ENCODE measurements at regions not wholly inside any gene's neighbourhood (a gene's known extent, or its start where the extent isn't known, plus 50 kb on each side); places are given as distances from the start of the nearest gene placed in this dataset.
"Not testable (repeated sequence)": the region's sequence is repeated elsewhere in the genome, so short reads cannot be mapped to it uniquely, and the experiment has no call there.

DNA sequence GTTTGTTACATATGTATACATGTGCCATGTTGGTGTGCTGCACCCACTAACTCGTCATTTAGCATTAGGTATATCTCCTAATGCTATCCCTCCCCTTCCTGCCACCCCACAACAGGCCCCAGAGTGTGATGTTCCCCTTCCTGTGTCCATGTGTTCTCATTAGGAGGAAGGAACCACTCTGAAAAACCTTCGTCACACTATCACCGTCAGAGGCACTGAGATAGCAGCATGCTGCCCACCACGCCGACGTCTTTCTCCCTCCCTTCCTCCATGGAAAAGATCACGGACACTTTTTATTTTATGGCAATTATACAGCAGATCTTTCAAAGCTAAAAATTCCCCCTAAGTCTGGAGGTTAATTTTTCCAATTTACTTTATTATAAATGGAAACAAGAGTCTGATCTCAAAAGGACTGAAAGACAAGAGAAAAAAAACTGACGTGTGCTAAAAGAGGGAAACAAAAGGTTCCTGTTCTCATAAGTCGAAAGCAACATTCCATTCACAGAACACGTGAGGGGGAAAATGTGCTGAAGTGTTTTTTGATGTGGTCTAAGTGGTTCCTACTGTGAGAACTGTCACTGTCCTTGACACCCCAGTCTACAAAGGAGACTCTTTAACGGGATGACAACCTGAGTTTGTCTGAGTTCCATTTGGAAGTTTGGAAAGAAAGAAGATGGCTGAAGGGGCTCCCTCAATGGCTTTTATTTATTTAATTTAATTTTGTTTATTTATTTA, 339.7 kb upstream of the IRX2 start:
- Mint-ChIP-seq H3K4me3 (no peak overlapping the region), H3K27me3 (no peaks in the 10 kb centered on the region), H3K4me1 (no peaks in the 10 kb centered on the region), H3K36me3 (ENCODE audit: insufficient read depth) (no peaks in the 10 kb centered on the region), H3K9me3 (peaks cover 5% of the 10 kb centered on the region), H3K27ac (ENCODE audit: low read depth) (no peak overlapping the region)
- no peak for ATAC-seq (replicated peaks; ENCODE audit: extremely low read depth, poor library complexity, severe bottlenecking)
- no peak for DNase-seq (ENCODE audit: low spot score in 2 of 2)

DNA sequence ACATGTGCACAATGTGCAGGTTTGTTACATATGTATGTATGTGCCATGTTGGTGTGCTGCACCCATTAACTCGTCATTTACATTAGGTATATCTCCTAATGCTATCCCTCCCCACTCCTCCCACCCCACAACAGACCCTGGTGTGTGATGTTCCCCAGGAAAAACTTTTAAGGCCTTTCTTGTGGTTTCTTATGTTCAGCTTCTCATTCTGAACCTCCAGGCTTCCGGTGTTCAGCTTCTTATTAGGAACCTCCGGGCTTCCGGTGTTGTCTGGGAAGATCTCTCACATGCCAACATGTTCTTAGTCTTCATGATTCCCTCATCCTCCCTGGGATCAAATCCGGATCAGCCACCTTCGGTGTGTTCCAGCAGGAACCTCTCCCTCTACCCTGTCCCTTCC, 338.8 kb upstream of the IRX2 start:
- DNase-seq (ENCODE audit: low spot score in 2 of 2); ATAC-seq (replicated peaks; ENCODE audit: extremely low read depth, poor library complexity, severe bottlenecking); H3K9me3 Mint-ChIP-seq; H3K27ac Mint-ChIP-seq (ENCODE audit: low read depth); H3K4me3 Mint-ChIP-seq; H3K36me3 Mint-ChIP-seq (ENCODE audit: insufficient read depth); H3K27me3 Mint-ChIP-seq; H3K4me1 Mint-ChIP-seq: not testable (repeated sequence)

DNA sequence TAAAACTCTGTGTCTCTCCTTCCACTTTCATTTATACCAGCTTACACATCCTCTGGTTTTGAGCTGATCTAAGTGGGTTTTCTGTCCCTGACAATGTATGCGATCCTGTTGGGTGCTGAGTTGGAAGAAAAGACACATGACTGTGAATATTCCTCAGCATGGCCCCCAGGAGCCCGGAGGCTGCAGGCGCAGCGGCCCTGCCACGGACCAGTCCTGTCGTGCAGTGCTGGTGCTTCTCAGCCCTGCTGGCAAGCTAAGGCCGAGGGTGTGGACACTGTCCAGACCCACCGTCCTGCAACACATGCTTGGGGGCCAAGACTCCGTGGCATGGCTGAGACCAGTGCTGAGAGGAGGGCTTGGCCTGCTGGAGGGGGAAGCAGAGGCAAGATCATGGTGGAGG, 328.9 kb upstream of the IRX2 start:
- ATAC-seq (replicated peaks; ENCODE audit: extremely low read depth, poor library complexity, severe bottlenecking) (no peak), DNase-seq (ENCODE audit: low spot score in 2 of 2) (no peak)
- Mint-ChIP-seq H3K4me3 (no peak overlapping the region), H3K36me3 (ENCODE audit: insufficient read depth) (no peaks in the 10 kb centered on the region), H3K27me3 (no peaks in the 10 kb centered on the region), H3K9me3 (peaks cover 38% of the 10 kb centered on the region), H3K4me1 (no peaks in the 10 kb centered on the region), H3K27ac (ENCODE audit: low read depth) (no peak overlapping the region)

DNA sequence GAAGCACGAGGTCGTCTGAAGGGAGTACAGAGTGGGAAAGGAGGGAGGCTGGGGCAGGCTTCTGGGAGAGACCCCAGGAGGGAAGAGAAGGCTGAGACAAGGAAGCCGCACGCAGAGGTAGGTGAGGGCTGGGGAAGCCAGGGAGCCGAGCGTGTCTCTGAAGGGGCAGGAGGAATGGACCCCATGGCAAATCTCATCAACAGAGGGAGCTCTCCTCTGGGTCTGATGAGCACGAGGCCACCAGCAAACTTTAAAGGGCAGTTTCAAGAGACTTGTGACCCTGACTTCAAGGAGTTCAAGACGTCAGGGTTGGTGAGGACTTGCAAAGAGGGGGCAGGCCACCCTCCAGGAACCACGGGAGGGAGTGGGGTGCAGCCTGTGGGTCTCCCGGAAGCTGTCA, 326.2 kb upstream of the IRX2 start:
- H3K27ac Mint-ChIP-seq (ENCODE audit: low read depth), result no peak overlapping the region
- no peak for ATAC-seq (replicated peaks; ENCODE audit: extremely low read depth, poor library complexity, severe bottlenecking)

DNA sequence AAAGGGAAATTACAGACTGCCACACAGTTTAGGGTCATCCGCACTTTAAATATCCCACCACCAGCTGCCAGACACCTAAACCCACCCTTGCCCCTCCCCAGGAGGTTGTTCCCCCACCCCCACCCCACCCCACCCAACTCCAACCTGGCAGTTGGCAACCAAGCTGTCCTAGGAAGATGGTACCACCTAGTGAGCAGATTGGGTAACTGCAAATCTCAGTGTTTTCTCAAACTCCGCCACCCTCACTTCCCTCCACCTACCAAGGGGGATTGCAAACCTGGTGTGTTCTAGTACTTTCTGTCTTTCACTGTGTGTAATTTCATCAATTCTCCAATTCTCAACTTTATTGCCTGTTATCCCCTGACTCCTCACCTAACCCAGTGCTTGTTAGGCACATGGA, 323.8 kb upstream of the IRX2 start:
- Mint-ChIP-seq H3K4me1 (no peaks in the 10 kb centered on the region), H3K4me3 (no peak overlapping the region), H3K27ac (ENCODE audit: low read depth) (no peak overlapping the region), H3K36me3 (ENCODE audit: insufficient read depth) (no peaks in the 10 kb centered on the region), H3K27me3 (no peaks in the 10 kb centered on the region), H3K9me3 (peaks cover 48% of the 10 kb centered on the region)
- DNase-seq (ENCODE audit: low spot score in 2 of 2) (no peak), ATAC-seq (replicated peaks; ENCODE audit: extremely low read depth, poor library complexity, severe bottlenecking) (no peak)

More for the DNA sequence above, 326.2 kb upstream of the IRX2 start:
- DNase-seq (ENCODE audit: low spot score in 2 of 2), result no peak
- peaks cover 43% of the 10 kb centered on the region for H3K9me3 Mint-ChIP-seq
- no peak overlapping the region for H3K4me3 Mint-ChIP-seq
- no peaks in the 10 kb centered on the region for H3K27me3 Mint-ChIP-seq
- no peaks in the 10 kb centered on the region for H3K36me3 Mint-ChIP-seq (ENCODE audit: insufficient read depth)
- H3K4me1 Mint-ChIP-seq, result no peaks in the 10 kb centered on the region

DNA sequence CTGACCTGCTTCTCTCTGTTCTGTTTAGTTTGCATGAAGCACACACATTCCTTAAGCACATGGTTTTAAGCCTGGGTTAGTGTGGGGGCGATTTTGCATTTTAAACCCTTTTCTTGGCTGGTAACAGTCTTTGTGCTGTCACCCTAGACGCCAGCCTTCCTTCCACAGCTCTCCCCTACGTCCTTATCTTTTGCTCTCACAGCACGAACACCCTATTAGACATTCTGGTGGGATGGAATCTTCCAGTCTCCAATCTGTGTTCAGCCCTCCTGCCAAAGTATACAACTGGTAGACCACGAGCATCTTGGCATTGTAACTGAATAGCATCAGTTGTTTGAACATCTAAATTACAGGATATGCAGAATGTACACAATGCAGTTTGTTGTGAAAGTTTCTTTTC, 316.9 kb upstream of the IRX2 start:
- no peak overlapping the region for H3K4me3 Mint-ChIP-seq
- H3K27ac Mint-ChIP-seq (ENCODE audit: low read depth), result no peak overlapping the region
- peaks cover 30% of the 10 kb centered on the region for H3K9me3 Mint-ChIP-seq
- H3K27me3 Mint-ChIP-seq, result no peaks in the 10 kb centered on the region
- ATAC-seq (replicated peaks; ENCODE audit: extremely low read depth, poor library complexity, severe bottlenecking) (no peak), DNase-seq (ENCODE audit: low spot score in 2 of 2) (no peak)
- H3K36me3 Mint-ChIP-seq (ENCODE audit: insufficient read depth), result no peaks in the 10 kb centered on the region
- H3K4me1 Mint-ChIP-seq, result no peaks in the 10 kb centered on the region

DNA sequence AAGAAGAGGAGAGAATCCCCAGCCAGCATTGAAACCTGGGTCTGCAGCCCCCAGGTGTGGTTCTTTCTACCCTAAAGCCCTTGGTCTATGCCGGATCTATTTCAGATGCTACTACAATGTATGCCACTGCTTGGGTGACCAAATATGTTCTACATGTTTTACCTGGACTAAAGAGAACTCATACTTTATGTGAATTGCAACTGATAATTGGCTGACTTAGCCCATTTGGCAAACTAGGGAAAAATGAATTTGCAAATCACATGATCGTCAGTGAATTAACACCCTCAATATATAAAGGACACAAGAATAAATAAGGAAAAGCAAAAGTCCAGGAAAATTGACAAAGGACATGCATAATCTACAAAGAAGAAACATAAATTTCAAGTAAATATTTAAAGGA, 308.8 kb upstream of the IRX2 start:
- H3K9me3 Mint-ChIP-seq, result peaks cover 7% of the 10 kb centered on the region
- H3K36me3 Mint-ChIP-seq (ENCODE audit: insufficient read depth), result no peaks in the 10 kb centered on the region
- DNase-seq (ENCODE audit: low spot score in 2 of 2) (no peak), ATAC-seq (replicated peaks; ENCODE audit: extremely low read depth, poor library complexity, severe bottlenecking) (no peak)
- H3K27ac Mint-ChIP-seq (ENCODE audit: low read depth), result no peak overlapping the region
- H3K4me3 Mint-ChIP-seq, result no peak overlapping the region
- H3K27me3 Mint-ChIP-seq, result no peaks in the 10 kb centered on the region
- no peaks in the 10 kb centered on the region for H3K4me1 Mint-ChIP-seq

DNA sequence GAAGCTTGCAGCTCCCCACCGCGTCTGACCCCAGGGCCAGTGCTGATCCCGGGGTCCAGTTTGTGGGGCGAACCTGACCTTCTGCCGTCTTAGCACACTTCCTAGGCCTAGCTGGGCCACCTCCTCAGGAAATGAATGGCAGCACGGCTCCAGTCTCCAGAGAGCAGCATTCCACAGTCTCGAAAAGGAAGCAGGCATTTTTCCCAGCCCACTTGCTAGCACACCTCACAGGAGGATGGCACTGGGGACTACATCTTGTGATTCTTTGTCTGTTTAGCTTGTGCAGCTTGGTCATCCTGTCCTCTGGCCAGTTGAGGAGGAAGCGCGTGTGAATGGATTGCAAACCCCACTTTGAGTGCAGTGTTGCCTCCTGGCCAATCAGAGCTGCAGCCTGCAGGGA, 308.0 kb upstream of the IRX2 start:
- Mint-ChIP-seq H3K27me3 (no peaks in the 10 kb centered on the region), H3K4me1 (no peaks in the 10 kb centered on the region), H3K9me3 (peaks cover 7% of the 10 kb centered on the region), H3K4me3 (no peak overlapping the region), H3K36me3 (ENCODE audit: insufficient read depth) (peaks cover 1% of the 10 kb centered on the region), H3K27ac (ENCODE audit: low read depth) (no peak overlapping the region)
- DNase-seq (ENCODE audit: low spot score in 2 of 2) (no peak), ATAC-seq (replicated peaks; ENCODE audit: extremely low read depth, poor library complexity, severe bottlenecking) (no peak)

DNA sequence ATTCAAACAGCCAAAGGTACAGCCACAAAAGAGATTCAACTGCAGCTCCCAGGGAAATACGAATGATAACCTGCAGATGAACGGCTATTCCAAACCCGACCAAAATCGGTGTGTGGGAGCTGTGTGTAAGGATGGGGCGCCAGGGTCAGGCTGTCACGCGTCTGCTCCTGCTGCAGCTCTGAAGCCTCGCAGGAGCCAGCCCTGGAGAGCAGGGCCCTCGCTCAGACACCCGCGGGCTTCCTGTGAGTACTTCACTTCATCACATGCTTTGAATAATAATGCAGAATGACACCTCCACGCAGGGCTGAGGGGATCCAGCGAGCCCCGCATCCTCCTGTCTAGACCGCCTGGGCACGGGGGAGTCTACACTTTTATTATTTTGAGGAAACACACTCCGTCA, 307.5 kb upstream of the IRX2 start:
- ATAC-seq (replicated peaks; ENCODE audit: extremely low read depth, poor library complexity, severe bottlenecking) (no peak), DNase-seq (ENCODE audit: low spot score in 2 of 2) (no peak)
- H3K4me3 Mint-ChIP-seq, result no peak overlapping the region
- H3K9me3 Mint-ChIP-seq, result peaks cover 7% of the 10 kb centered on the region
- H3K27ac Mint-ChIP-seq (ENCODE audit: low read depth), result no peak overlapping the region
- no peaks in the 10 kb centered on the region for H3K4me1 Mint-ChIP-seq
- H3K36me3 Mint-ChIP-seq (ENCODE audit: insufficient read depth), result peaks cover 1% of the 10 kb centered on the region
- no peaks in the 10 kb centered on the region for H3K27me3 Mint-ChIP-seq

DNA sequence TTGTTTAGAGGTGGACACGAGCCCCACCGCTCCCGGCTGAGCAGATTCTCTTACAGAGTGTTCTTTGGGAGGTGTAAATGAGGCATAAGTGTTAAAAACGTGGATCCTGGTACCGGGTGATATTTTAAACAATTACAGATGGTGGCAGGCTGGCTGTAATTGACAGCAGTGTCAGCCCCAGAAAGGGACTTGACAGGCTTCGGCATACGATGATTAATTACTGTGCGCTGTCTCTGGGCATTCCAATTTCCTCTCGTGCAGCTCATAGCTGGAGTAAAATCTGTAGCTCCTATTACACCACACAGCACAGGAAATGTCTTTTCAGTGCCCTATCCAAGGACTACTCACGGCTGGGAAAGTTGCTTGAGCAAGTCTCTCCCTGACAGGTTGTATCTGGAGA, 305.4 kb upstream of the IRX2 start:
- Mint-ChIP-seq H3K4me1 (no peaks in the 10 kb centered on the region), H3K4me3 (no peak overlapping the region), H3K27me3 (no peaks in the 10 kb centered on the region), H3K36me3 (ENCODE audit: insufficient read depth) (peaks cover 1% of the 10 kb centered on the region), H3K27ac (ENCODE audit: low read depth) (no peak overlapping the region), H3K9me3 (no peaks in the 10 kb centered on the region)
- DNase-seq (ENCODE audit: low spot score in 2 of 2), result no peak
- ATAC-seq (replicated peaks; ENCODE audit: extremely low read depth, poor library complexity, severe bottlenecking), result no peak

DNA sequence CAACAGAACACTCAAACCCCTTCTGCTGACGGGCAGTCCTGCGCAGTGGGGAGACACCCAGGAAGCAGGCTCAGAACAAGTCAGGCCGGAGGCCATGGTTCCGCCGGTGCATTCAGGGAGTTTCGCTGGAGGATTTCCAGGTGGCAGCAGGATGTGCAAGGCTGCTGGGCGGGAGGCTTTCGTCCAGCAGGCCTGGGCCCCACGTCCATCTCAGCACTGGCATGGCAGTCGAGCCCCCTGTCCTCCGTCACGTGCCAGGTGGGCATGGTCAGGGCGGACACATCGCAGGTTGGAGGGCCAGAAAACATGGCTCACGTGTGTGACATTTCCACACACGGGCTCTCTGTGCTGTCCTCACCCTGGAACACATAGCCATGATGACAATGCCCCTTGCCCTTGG, 299.9 kb upstream of the IRX2 start:
- peaks cover 1% of the 10 kb centered on the region for H3K36me3 Mint-ChIP-seq (ENCODE audit: insufficient read depth)
- no peaks in the 10 kb centered on the region for H3K4me1 Mint-ChIP-seq
- ATAC-seq (replicated peaks; ENCODE audit: extremely low read depth, poor library complexity, severe bottlenecking) (no peak), DNase-seq (ENCODE audit: low spot score in 2 of 2) (no peak)
- no peaks in the 10 kb centered on the region for H3K27me3 Mint-ChIP-seq
- H3K4me3 Mint-ChIP-seq, result no peak overlapping the region
- H3K27ac Mint-ChIP-seq (ENCODE audit: low read depth), result no peak overlapping the region
- peaks cover 5% of the 10 kb centered on the region for H3K9me3 Mint-ChIP-seq

DNA sequence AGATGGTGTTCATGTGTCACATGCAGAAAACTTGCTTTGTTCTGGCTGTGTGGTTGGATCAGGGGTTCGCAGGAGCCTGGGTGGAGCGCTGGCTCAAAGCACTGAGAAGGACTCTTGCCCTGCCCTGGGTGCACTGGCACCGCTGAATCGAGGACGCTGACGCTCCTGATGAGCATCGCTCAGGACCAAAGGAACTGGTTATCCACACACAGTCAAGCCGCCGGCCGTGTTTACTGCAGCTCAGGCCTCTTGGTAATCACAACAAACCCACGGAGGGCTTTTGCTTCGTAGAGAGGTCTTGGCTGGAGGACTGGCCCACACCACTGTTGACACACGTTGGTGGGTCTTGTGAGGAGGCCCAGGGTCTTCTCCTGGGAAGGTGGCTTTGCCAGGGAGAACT, 299.4 kb upstream of the IRX2 start:
- no peak for DNase-seq (ENCODE audit: low spot score in 2 of 2)
- H3K36me3 Mint-ChIP-seq (ENCODE audit: insufficient read depth), result peaks cover 1% of the 10 kb centered on the region
- no peak overlapping the region for H3K4me3 Mint-ChIP-seq
- ATAC-seq (replicated peaks; ENCODE audit: extremely low read depth, poor library complexity, severe bottlenecking), result no peak
- no peaks in the 10 kb centered on the region for H3K27me3 Mint-ChIP-seq
- peaks cover 5% of the 10 kb centered on the region for H3K9me3 Mint-ChIP-seq
- no peaks in the 10 kb centered on the region for H3K4me1 Mint-ChIP-seq
- H3K27ac Mint-ChIP-seq (ENCODE audit: low read depth), result no peak overlapping the region

DNA sequence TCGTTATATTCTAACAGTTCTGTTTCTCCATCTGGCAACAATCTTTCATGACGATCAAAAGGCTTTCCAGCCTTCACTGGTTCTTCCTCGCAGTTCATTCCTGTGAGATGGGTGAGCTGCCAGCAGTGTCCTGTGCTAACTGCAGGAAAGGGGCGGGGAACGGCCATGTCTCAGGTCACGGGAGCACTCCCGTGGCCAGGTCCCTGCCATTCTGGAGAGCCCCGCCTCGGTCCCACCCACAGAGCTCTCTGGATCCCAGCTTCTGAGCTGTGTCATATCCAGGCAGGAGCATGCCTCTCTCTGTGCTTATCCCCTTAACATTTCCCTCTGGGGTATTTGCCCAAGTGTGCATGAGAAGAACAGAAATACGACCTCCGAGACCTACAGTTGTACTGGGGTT, 297.8 kb upstream of the IRX2 start:
- ATAC-seq (replicated peaks; ENCODE audit: extremely low read depth, poor library complexity, severe bottlenecking) (no peak), DNase-seq (ENCODE audit: low spot score in 2 of 2) (no peak)
- Mint-ChIP-seq H3K27ac (ENCODE audit: low read depth) (no peak overlapping the region), H3K4me3 (no peak overlapping the region), H3K27me3 (no peaks in the 10 kb centered on the region), H3K9me3 (peaks cover 6% of the 10 kb centered on the region), H3K36me3 (ENCODE audit: insufficient read depth) (no peaks in the 10 kb centered on the region), H3K4me1 (no peaks in the 10 kb centered on the region)

Measured in central memory CD8-positive, alpha-beta T cell (primary cell).